ENCODE measurements at regions not wholly inside any gene's neighbourhood (a gene's known extent, or its start where the extent isn't known, plus 50 kb on each side); places are given as distances from the start of the nearest gene placed in this dataset.

GRCh38 chr16:8426569-8426968 is 163.7 kb downstream of the TMEM114 start:
- Histone ChIP-seq H3K27me3 (no peaks in the 10 kb centered on the region), H3K36me3 (no peaks in the 10 kb centered on the region), H3K9me3 (ENCODE audit: low read depth) (no peaks in the 10 kb centered on the region), H3K27ac (no peak overlapping the region), H3K4me1 (ENCODE audit: low read depth) (no peaks in the 10 kb centered on the region), H3K4me3 (no peak overlapping the region)
- DNase-seq (ENCODE audit: low read depth in 1 of 2, low spot score in 1 of 2), result no peak
- no peak for TF ChIP-seq CTCF (IDR thresholded peaks at IDR 0.05; ENCODE audit: low read depth, low read length)

- no peak for TF ChIP-seq CTCF (IDR thresholded peaks at IDR 0.05; ENCODE audit: low read depth, low read length)
- H3K27me3 ChIP-seq, result no peaks in the 10 kb centered on the region
- H3K9me3 ChIP-seq (ENCODE audit: low read depth), result no peaks in the 10 kb centered on the region
- no peaks in the 10 kb centered on the region for H3K4me1 ChIP-seq (ENCODE audit: low read depth)
- no peak overlapping the region for H3K27ac ChIP-seq
- H3K4me3 ChIP-seq, result no peak overlapping the region
- H3K36me3 ChIP-seq, result no peaks in the 10 kb centered on the region
- DNase-seq (ENCODE audit: low read depth in 1 of 2, low spot score in 1 of 2), result no peak
These were observed 173.2 kb downstream of the TMEM114 start for GRCh38 chr16:8417145-8417544.

- Histone ChIP-seq H3K27me3 (no peaks in the 10 kb centered on the region), H3K27ac (no peak overlapping the region), H3K4me3 (no peak overlapping the region), H3K4me1 (ENCODE audit: low read depth) (no peaks in the 10 kb centered on the region), H3K36me3 (no peaks in the 10 kb centered on the region), H3K9me3 (ENCODE audit: low read depth) (no peaks in the 10 kb centered on the region)
- no peak for DNase-seq (ENCODE audit: low read depth in 1 of 2, low spot score in 1 of 2)
- TF ChIP-seq CTCF (IDR thresholded peaks at IDR 0.05; ENCODE audit: low read depth, low read length), result no peak
These were observed 181.3 kb downstream of the TMEM114 start for GRCh38 chr16:8408855-8409567.

- DNase-seq (ENCODE audit: low read depth in 1 of 2, low spot score in 1 of 2), result no peak
- H3K36me3 ChIP-seq, result no peaks in the 10 kb centered on the region
- H3K9me3 ChIP-seq (ENCODE audit: low read depth), result no peaks in the 10 kb centered on the region
- H3K27ac ChIP-seq, result no peak overlapping the region
- H3K4me3 ChIP-seq, result no peak overlapping the region
- TF ChIP-seq CTCF (IDR thresholded peaks at IDR 0.05; ENCODE audit: low read depth, low read length), result no peak
- no peaks in the 10 kb centered on the region for H3K4me1 ChIP-seq (ENCODE audit: low read depth)
- no peaks in the 10 kb centered on the region for H3K27me3 ChIP-seq
These were observed 183.0 kb downstream of the TMEM114 start for GRCh38 chr16:8407351-8407750.

- DNase-seq (ENCODE audit: low read depth in 1 of 2, low spot score in 1 of 2), result no peak
- no peaks in the 10 kb centered on the region for H3K4me1 ChIP-seq (ENCODE audit: low read depth)
- no peak for TF ChIP-seq CTCF (IDR thresholded peaks at IDR 0.05; ENCODE audit: low read depth, low read length)
- no peak overlapping the region for H3K4me3 ChIP-seq
- H3K27ac ChIP-seq, result no peak overlapping the region
- no peaks in the 10 kb centered on the region for H3K27me3 ChIP-seq
- H3K36me3 ChIP-seq, result no peaks in the 10 kb centered on the region
- H3K9me3 ChIP-seq (ENCODE audit: low read depth), result no peaks in the 10 kb centered on the region
These were observed 186.1 kb downstream of the TMEM114 start for GRCh38 chr16:8403978-8404749.
